ENCODE measurements at regions not wholly inside any gene's neighbourhood (a gene's known extent, or its start where the extent isn't known, plus 50 kb on each side); places are given as distances from the start of the nearest gene placed in this dataset.

GRCh38 chr5:164497311-164498064 lies 992.1 kb downstream of the MAT2B start:
- no peak for TF ChIP-seq CTCF (IDR thresholded peaks at IDR 0.05; ENCODE audit: insufficient read depth, low read length, poor library complexity, severe bottlenecking)
- H3K36me3 ChIP-seq (ENCODE audit: control insufficient read depth, insufficient read depth, low read length): no peaks in the 10 kb centered on the region
- no peak overlapping the region for H3K4me3 ChIP-seq (ENCODE audit: low read depth, low read length)
- no peak for DNase-seq (ENCODE audit: low read depth)
- no peaks in the 10 kb centered on the region for H3K27me3 ChIP-seq (ENCODE audit: control insufficient read depth, insufficient read depth, low read length)

- DNase-seq (ENCODE audit: low read depth): no peak
- TF ChIP-seq CTCF (IDR thresholded peaks at IDR 0.05; ENCODE audit: insufficient read depth, low read length, poor library complexity, severe bottlenecking): no peak
- no peaks in the 10 kb centered on the region for H3K27me3 ChIP-seq (ENCODE audit: control insufficient read depth, insufficient read depth, low read length)
- H3K36me3 ChIP-seq (ENCODE audit: control insufficient read depth, insufficient read depth, low read length): no peaks in the 10 kb centered on the region
- H3K4me3 ChIP-seq (ENCODE audit: low read depth, low read length): no peak overlapping the region
These were observed 993.0 kb downstream of the MAT2B start for GRCh38 chr5:164498438-164498837.

- no peak for TF ChIP-seq CTCF (IDR thresholded peaks at IDR 0.05; ENCODE audit: insufficient read depth, low read length, poor library complexity, severe bottlenecking)
- no peak overlapping the region for H3K4me3 ChIP-seq (ENCODE audit: low read depth, low read length)
- H3K36me3 ChIP-seq (ENCODE audit: control insufficient read depth, insufficient read depth, low read length): no peaks in the 10 kb centered on the region
- DNase-seq (ENCODE audit: low read depth): no peak
- no peaks in the 10 kb centered on the region for H3K27me3 ChIP-seq (ENCODE audit: control insufficient read depth, insufficient read depth, low read length)
These were observed 995.4 kb downstream of the MAT2B start for GRCh38 chr5:164500856-164501255.

GRCh38 chr5:164501344-164501743 lies 995.9 kb downstream of the MAT2B start:
- H3K36me3 ChIP-seq (ENCODE audit: control insufficient read depth, insufficient read depth, low read length): no peaks in the 10 kb centered on the region

GRCh38 chr5:164504141-164504772 lies 998.8 kb downstream of the MAT2B start:
- peak; percentile 77 for TF ChIP-seq CTCF (IDR thresholded peaks at IDR 0.05; ENCODE audit: insufficient read depth, low read length, poor library complexity, severe bottlenecking)
- Histone ChIP-seq H3K4me3 (ENCODE audit: low read depth, low read length) (no peak overlapping the region), H3K27me3 (ENCODE audit: control insufficient read depth, insufficient read depth, low read length) (no peaks in the 10 kb centered on the region), H3K36me3 (ENCODE audit: control insufficient read depth, insufficient read depth, low read length) (no peaks in the 10 kb centered on the region)
- no peak for DNase-seq (ENCODE audit: low read depth)

More at GRCh38 chr5:164501344-164501743, 995.9 kb downstream of the MAT2B start:
- no peak for DNase-seq (ENCODE audit: low read depth)
- H3K4me3 ChIP-seq (ENCODE audit: low read depth, low read length): no peak overlapping the region
- no peak for TF ChIP-seq CTCF (IDR thresholded peaks at IDR 0.05; ENCODE audit: insufficient read depth, low read length, poor library complexity, severe bottlenecking)
- no peaks in the 10 kb centered on the region for H3K27me3 ChIP-seq (ENCODE audit: control insufficient read depth, insufficient read depth, low read length)

Measured in kidney epithelial cell (primary cell).